T-cell (primary cell): ENCODE measurements at regions not wholly inside any gene's neighbourhood (a gene's known extent, or its start where the extent isn't known, plus 50 kb on each side); places are given as distances from the start of the nearest gene placed in this dataset.

ENCODE experiments used
- ATAC-seq, 4 experiments: fragments of 200-7000 bp in 3 of 4; fragments of 150-1000 bp in 1 of 4; cut with Tn5 transposase; replicated peaks in 1 of 4; 1 replicate in 3 of 4; 2 replicates in 1 of 4; pipeline ENCODE4 v1.10.0; 2021; ENCODE audit warnings: moderate library complexity in 3 of 4, mild to moderate bottlenecking in 2 of 4, moderate number of reproducible peaks in 1 of 4
- CTCF ChIA-PET, 2 donors: fragments of 300-600 bp; sonication (Branson Sonifier 250); formaldehyde crosslinking; loops; one replicate each; lab custom pipeline; 2022; ENCODE audit warnings: antibody characterized with exemption in 2 of 2; lab: Charles Lee
- POLR2A ChIA-PET, 2 donors: fragments of 300-600 bp; sonication (Branson Sonifier 250); formaldehyde crosslinking; loops; one replicate each; lab custom pipeline; 2022; ENCODE audit warnings: antibody characterized with exemption in 2 of 2; lab: Charles Lee
- DNase-seq, 35 experiments: peaks; one replicate each; pipeline versions ENCODE4 v3.0.0 to v3.0.0-alpha.2; 2013 to 2023
- H3K27ac ChIP-seq: one replicate; pipeline ENCODE4 v1.5.1; 2013; ENCODE audit warnings: low read length
- H3K27me3 ChIP-seq, 2 experiments: replicated peaks in 1 of 2; 1 replicate in 1 of 2; 2 replicates in 1 of 2; pipeline versions ENCODE4 v1.6.1 to v1.7.0; 2013; ENCODE audit warnings: low read length in 1 of 2, mixed read lengths in 1 of 2; ENCODE audit not compliant: control insufficient read depth in 2 of 2, insufficient read depth in 2 of 2; ENCODE audit errors: extremely low read depth in 1 of 2
- H3K36me3 ChIP-seq, 2 donors: 1 replicate in 1 of 2; 2 replicates in 1 of 2; pipeline versions ENCODE4 v1.6.1 to v1.7.0; 2013; ENCODE audit warnings: low read length in 1 of 2; ENCODE audit not compliant: control insufficient read depth in 2 of 2, insufficient read depth in 1 of 2; ENCODE audit errors: extremely low read depth in 1 of 2
- H3K4me1 ChIP-seq, 2 experiments: 1 replicate in 1 of 2; 2 replicates in 1 of 2; pipeline versions ENCODE4 v1.6.1 to v1.7.0; 2013; ENCODE audit warnings: low read length in 2 of 2, mixed read lengths in 1 of 2; ENCODE audit not compliant: insufficient read depth in 2 of 2, control insufficient read depth in 1 of 2; ENCODE audit errors: extremely low read depth in 1 of 2
- H3K4me3 ChIP-seq, 2 donors: 1 replicate in 1 of 2; 2 replicates in 1 of 2; pipeline versions ENCODE4 v1.5.1 to v1.7.0; 2013; ENCODE audit warnings: mild to moderate bottlenecking in 2 of 2, low read length in 1 of 2, moderate library complexity in 1 of 2; ENCODE audit not compliant: control insufficient read depth in 1 of 2; ENCODE audit errors: extremely low read depth in 1 of 2
- H3K9me3 ChIP-seq: 2 replicates; pipeline ENCODE4 v1.7.0; 2013
- H3K27ac Mint-ChIP-seq, 2 donors: one replicate each; pipeline ENCODE4 v1.8.0; 2020 to 2021; ENCODE audit warnings: mild to moderate bottlenecking in 2 of 2, mixed read lengths in 2 of 2
- H3K27me3 Mint-ChIP-seq, 2 donors: one replicate each; pipeline ENCODE4 v1.8.0; 2021 to 2022; ENCODE audit warnings: mixed read lengths in 2 of 2
- H3K36me3 Mint-ChIP-seq: one replicate; pipeline ENCODE4 v1.8.0; 2021; ENCODE audit warnings: mixed read lengths
- H3K4me1 Mint-ChIP-seq, 3 donors: one replicate each; pipeline ENCODE4 v1.8.0; 2020 to 2022; ENCODE audit warnings: mixed read lengths in 3 of 3, mild to moderate bottlenecking in 1 of 3
- H3K4me3 Mint-ChIP-seq, 3 donors: one replicate each; pipeline ENCODE4 v1.8.0; 2020 to 2022; ENCODE audit warnings: mild to moderate bottlenecking in 3 of 3, mixed read lengths in 3 of 3, moderate library complexity in 3 of 3
- H3K9me3 Mint-ChIP-seq, 3 donors: one replicate each; pipeline ENCODE4 v1.8.0; 2020 to 2022; ENCODE audit warnings: mixed read lengths in 3 of 3
- WGBS: methylation state at CpG from one replicate; pipeline ENCODE4 v1.1.5; 2013; ENCODE audit warnings: missing lambda C conversion rate; ENCODE audit not compliant: insufficient coverage; 5-methylcytosine and 5-hydroxymethylcytosine counted together

DNA sequence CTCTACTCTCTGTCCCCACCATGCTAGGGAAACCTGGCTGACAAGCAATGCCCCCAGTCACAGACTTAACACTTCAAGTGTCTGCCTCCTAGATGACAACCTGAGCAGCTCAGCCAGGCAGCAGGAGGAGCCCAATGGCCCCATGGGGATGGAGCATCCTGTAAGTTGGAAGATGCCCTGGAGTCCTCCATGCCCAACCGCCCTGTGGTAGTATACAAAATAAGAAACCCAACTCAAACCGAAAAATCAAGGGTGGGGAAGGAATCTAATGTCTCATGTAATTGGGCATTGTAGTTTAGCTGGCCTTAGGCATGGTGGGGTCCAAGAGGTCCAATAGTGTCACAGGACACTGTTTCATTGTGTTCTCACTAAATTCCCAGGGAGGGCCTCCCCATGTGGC, 104.0 kb downstream of the AIPL1 start:
- H3K27ac ChIP-seq = no peak overlapping the region
- Mint-ChIP-seq H3K4me3 (no peak overlapping the region), H3K27me3 (peaks cover 33 to 34% of the 10 kb centered on the region in 2 donors), H3K4me1 (no peaks in the 10 kb centered on the region), H3K27ac (no peak overlapping the region), H3K36me3 (no peaks in the 10 kb centered on the region), H3K9me3 (no peaks in the 10 kb centered on the region)
- no peaks in the 10 kb centered on the region for H3K9me3 ChIP-seq
- no peaks in the 10 kb centered on the region for H3K4me1 ChIP-seq
- POLR2A ChIA-PET = no interaction called here
- H3K27me3 ChIP-seq = peaks cover 0 to 14% of the 10 kb centered on the region in 2 experiments
- no peak overlapping the region for H3K4me3 ChIP-seq
- WGBS = no CpG with 5 or more reads among the region's 2 CpGs
- ATAC-seq (no peak), DNase-seq (no peak)
- no peaks in the 10 kb centered on the region for H3K36me3 ChIP-seq
- CTCF ChIA-PET = no interaction called here

DNA sequence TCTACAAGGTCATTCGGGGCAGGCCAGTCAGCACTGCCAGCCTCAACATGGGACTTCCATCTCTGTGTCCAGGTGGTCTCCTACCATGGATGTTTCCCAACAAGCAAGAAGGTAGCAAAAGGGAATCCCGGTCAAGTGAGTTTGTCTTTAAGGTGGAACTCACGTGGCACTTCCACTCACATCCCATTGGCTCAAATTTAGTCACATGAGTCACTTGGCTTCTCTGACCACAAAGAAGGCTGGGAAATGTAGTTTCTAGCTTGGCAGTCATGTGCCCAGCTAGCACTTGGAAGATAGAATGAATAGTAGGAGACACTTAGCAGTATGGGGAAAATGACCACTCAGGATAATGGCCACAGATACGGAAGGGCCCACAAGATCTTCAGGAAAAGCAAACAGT, 106.6 kb downstream of the AIPL1 start:
- 71% methylated on average over 1 of the region's 4 CpGs for WGBS

DNA sequence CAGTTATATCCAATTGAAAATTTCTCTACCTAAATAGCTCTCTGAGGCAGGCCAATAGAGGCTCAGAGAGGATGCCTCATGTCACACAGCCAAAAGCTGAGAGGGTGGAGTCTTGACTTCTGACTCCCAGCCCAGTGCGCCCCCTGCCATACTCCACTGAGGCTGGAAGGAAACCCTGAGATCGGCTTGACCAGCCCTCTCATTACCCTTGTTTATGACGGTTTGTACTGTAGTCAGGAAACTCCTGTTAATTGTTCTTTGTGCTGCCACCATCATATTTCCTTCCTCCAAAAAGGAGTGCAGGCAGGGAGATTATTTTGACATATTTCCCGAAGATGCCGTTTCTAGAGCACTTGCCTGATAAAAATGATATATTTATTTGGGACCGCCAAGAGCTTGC, 107.9 kb downstream of the AIPL1 start:
- Mint-ChIP-seq H3K27ac (no peak overlapping the region), H3K9me3 (no peaks in the 10 kb centered on the region), H3K36me3 (no peaks in the 10 kb centered on the region), H3K4me3 (no peak overlapping the region), H3K4me1 (no peaks in the 10 kb centered on the region), H3K27me3 (peaks cover 32 to 36% of the 10 kb centered on the region in 2 donors)
- POLR2A ChIA-PET = no interaction called here
- no peak for DNase-seq
- Histone ChIP-seq H3K4me1 (no peaks in the 10 kb centered on the region), H3K27me3 (peaks cover 0 to 24% of the 10 kb centered on the region in 2 experiments), H3K36me3 (no peaks in the 10 kb centered on the region), H3K4me3 (no peak overlapping the region), H3K27ac (no peak overlapping the region), H3K9me3 (no peaks in the 10 kb centered on the region)
- 0% methylated on average over 1 of the region's 6 CpGs for WGBS
- CTCF ChIA-PET = interaction anchor here in 1 of 2 donors (0.7 kb wide), 1 partner anchor 597 kb away, joined by 3 read pairs; no protein-coding TSS in a partner anchor
- ATAC-seq = no peak

More for the DNA sequence above, 106.6 kb downstream of the AIPL1 start:
- ChIA-PET POLR2A (no interaction called here), CTCF (no interaction called here)
- Mint-ChIP-seq H3K9me3 (no peaks in the 10 kb centered on the region), H3K36me3 (no peaks in the 10 kb centered on the region), H3K4me1 (no peaks in the 10 kb centered on the region), H3K4me3 (no peak overlapping the region), H3K27me3 (peaks cover 30 to 36% of the 10 kb centered on the region in 2 donors), H3K27ac (no peak overlapping the region)
- Histone ChIP-seq H3K27me3 (peaks cover 0 to 21% of the 10 kb centered on the region in 2 experiments), H3K36me3 (no peaks in the 10 kb centered on the region), H3K4me3 (no peak overlapping the region), H3K27ac (no peak overlapping the region), H3K9me3 (no peaks in the 10 kb centered on the region), H3K4me1 (no peaks in the 10 kb centered on the region)
- no peak for DNase-seq
- no peak for ATAC-seq

DNA sequence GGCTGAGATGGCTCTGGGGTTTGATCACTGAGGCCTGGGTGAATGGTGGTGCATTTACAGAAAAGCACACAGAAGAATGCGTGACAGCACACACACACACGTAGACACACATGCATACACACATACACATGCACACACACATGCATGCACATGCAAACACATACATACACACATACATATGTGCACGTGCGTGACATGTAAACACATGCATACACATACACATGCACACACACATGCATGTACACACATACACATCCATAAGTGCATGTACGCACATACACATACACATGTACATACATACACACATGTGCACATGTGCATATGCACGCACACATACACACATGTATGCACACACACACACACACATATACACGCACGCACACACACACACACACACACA, 108.4 kb downstream of the AIPL1 start:
- ChIA-PET POLR2A (no interaction called here), CTCF (no interaction called here)
- Mint-ChIP-seq H3K36me3 (no peaks in the 10 kb centered on the region), H3K9me3 (no peaks in the 10 kb centered on the region), H3K27me3 (peaks cover 30 to 40% of the 10 kb centered on the region in 2 donors), H3K4me3 (no peak overlapping the region), H3K4me1 (no peaks in the 10 kb centered on the region), H3K27ac (no peak overlapping the region)
- Histone ChIP-seq H3K4me1 (no peaks in the 10 kb centered on the region), H3K27ac (no peak overlapping the region), H3K36me3 (no peaks in the 10 kb centered on the region), H3K27me3 (peaks cover 0 to 24% of the 10 kb centered on the region in 2 experiments), H3K4me3 (no peak overlapping the region), H3K9me3 (no peaks in the 10 kb centered on the region)
- DNase-seq (no peak), ATAC-seq (no peak)
- 86% methylated on average over 7 of the region's 8 CpGs for WGBS

DNA sequence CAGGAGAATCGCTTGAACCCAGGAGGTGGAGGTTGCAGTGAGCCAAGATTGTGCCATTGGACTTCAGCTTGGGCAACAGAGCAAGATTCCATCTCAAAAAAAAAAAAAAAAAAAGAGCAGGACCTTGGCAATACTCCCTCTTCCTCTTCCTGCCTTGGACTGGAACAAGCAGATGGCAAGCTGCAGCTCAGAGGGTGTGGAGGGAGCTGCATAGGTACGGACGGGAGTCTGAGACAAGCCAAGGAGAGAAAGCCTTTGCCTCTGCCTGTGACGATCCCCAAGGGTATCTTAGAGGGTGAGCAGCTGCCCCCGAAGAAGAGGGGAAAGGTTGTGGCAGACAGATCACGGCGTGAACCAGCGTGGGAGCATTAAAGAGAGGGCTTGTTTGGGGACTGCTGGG, 109.2 kb downstream of the AIPL1 start:
- Mint-ChIP-seq H3K27me3 (peaks cover 30 to 46% of the 10 kb centered on the region in 2 donors), H3K4me3 (no peak overlapping the region), H3K27ac (peak overlapping the region in 1 of 2 donors; percentile 23), H3K36me3 (no peaks in the 10 kb centered on the region), H3K9me3 (no peaks in the 10 kb centered on the region), H3K4me1 (no peaks in the 10 kb centered on the region)
- 77% methylated on average over 7 of the region's 8 CpGs for WGBS
- Histone ChIP-seq H3K4me1 (no peaks in the 10 kb centered on the region), H3K27me3 (peaks cover 0 to 21% of the 10 kb centered on the region in 2 experiments), H3K27ac (no peak overlapping the region), H3K9me3 (no peaks in the 10 kb centered on the region), H3K4me3 (no peak overlapping the region), H3K36me3 (no peaks in the 10 kb centered on the region)
- ChIA-PET POLR2A (no interaction called here), CTCF (no interaction called here)
- ATAC-seq = no peak
- no peak for DNase-seq

DNA sequence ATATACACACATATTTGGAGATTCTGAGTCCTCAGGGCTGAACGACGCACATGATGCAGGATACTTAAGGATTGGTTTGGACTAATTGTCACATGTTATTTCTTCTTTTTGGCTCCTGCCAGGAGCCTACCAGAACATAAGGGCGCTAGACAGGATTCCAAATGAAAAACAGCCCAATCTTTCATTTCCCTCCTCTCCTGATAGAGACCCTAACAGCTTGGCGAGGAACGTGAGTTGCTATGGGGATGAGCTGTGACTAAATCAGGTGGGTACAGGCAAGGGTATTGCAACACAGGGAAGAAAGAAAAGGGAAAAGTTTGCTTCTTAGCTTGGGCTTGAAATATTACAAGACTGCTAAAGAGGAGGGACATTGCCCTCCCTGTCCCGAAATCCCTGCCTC, 109.9 kb downstream of the AIPL1 start:
- Histone ChIP-seq H3K4me1 (no peaks in the 10 kb centered on the region), H3K27me3 (peaks cover 0 to 19% of the 10 kb centered on the region in 2 experiments), H3K36me3 (no peaks in the 10 kb centered on the region), H3K4me3 (no peak overlapping the region), H3K9me3 (no peaks in the 10 kb centered on the region), H3K27ac (no peak overlapping the region)
- no peak overlapping the region for H3K4me3 Mint-ChIP-seq
- H3K4me1 Mint-ChIP-seq = no peaks in the 10 kb centered on the region
- ATAC-seq (no peak), DNase-seq (no peak)
- peaks cover 25 to 40% of the 10 kb centered on the region in 2 donors for H3K27me3 Mint-ChIP-seq
- H3K36me3 Mint-ChIP-seq = no peaks in the 10 kb centered on the region
- no CpG with 5 or more reads among the region's 6 CpGs for WGBS
- CTCF ChIA-PET = no interaction called here
- no peaks in the 10 kb centered on the region for H3K9me3 Mint-ChIP-seq
- no peak overlapping the region for H3K27ac Mint-ChIP-seq
- POLR2A ChIA-PET = no interaction called here
